NB4 (cell line): ENCODE measurements at regions not wholly inside any gene's neighbourhood (a gene's known extent, or its start where the extent isn't known, plus 50 kb on each side); places are given as distances from the start of the nearest gene placed in this dataset.

Experiments used
- DNase-seq: peaks from one replicate; pipeline ENCODE4 v3.0.0; 2010; ENCODE audit warnings: low read depth
- H3K4me3 ChIP-seq: one replicate; pipeline ENCODE4 v1.5.1; 2011; ENCODE audit warnings: mild to moderate bottlenecking, low read depth, low read length, moderate library complexity
- CTCF ChIP-seq: IDR thresholded peaks from one replicate; pipeline ENCODE4 v1.5.1; 2012; ENCODE audit warnings: low read depth, low read length
- MAX ChIP-seq: IDR thresholded peaks from 2 replicates; pipeline ENCODE4 v1.6.1; 2011; ENCODE audit warnings: low read depth, low read length
- MYC ChIP-seq: IDR thresholded peaks from 2 replicates; pipeline ENCODE4 v1.6.1; 2011; ENCODE audit warnings: low read depth, low read length
- POLR2A ChIP-seq: IDR thresholded peaks from 2 replicates; pipeline ENCODE4 v1.6.1; 2011; ENCODE audit warnings: mild to moderate bottlenecking; ENCODE audit not compliant: insufficient read length; ENCODE audit errors: extremely low read depth

GRCh38 chr7:131095346-131095745 is 232.3 kb upstream of the MKLN1 start:
- DNase-seq: no peak
- no peak overlapping the region for H3K4me3 ChIP-seq
- no peak for TF ChIP-seq MAX
- TF ChIP-seq POLR2A: no peak
- no peak for TF ChIP-seq MYC
- no peak for TF ChIP-seq CTCF

- DNase-seq: no peak
- H3K4me3 ChIP-seq: no peak overlapping the region
- no peak for TF ChIP-seq POLR2A
- no peak for TF ChIP-seq MYC
- TF ChIP-seq MAX: no peak
- TF ChIP-seq CTCF: no peak
Measured at GRCh38 chr7:131096267-131096927, 231.3 kb upstream of the MKLN1 start.

- no peak for DNase-seq
- no peak overlapping the region for H3K4me3 ChIP-seq
- TF ChIP-seq MYC (no peak), CTCF (no peak), MAX (no peak), POLR2A (no peak)
Measured at GRCh38 chr7:131097662-131098376, 229.9 kb upstream of the MKLN1 start.

GRCh38 chr7:131098527-131098926 is 229.1 kb upstream of the MKLN1 start:
- H3K4me3 ChIP-seq: no peak overlapping the region
- no peak for DNase-seq
- TF ChIP-seq MYC (no peak), POLR2A (no peak), CTCF (no peak), MAX (no peak)

DNA sequence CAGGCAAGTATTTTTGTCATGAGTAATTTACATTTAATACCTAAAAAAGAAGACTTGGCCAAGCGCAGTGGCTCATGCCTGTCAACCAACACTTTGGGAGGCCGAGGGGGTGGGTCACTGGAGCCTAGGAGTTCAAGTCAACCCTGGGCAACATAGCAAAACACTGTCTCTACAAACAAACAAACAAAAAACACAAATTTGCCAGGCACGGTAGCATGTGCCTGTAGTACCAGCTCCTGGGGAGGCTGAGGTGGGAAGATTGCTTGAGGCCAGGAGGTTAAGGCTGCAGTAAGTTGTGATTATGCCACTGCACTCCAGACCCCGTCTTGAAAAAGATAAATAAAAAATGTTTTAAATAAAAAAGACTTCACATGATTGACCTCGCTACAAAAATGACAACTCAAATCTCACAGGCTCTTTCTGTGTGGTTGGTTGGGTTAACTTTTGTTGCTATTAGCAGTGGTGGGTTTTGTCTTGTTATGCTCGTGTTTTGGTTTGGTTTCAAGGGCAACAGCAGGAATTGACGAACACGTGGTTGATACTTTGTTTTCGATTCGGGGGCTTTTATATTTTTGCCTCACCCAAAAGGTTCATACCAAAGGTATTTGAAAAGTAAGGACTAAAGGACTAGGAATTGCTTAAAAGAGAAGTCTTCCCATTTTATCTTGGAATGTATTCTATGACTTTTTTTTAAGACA is 227.2 kb upstream of the MKLN1 start:
- no peak overlapping the region for H3K4me3 ChIP-seq
- TF ChIP-seq MAX: no peak
- TF ChIP-seq POLR2A: no peak
- no peak for TF ChIP-seq MYC
- no peak for TF ChIP-seq CTCF
- no peak for DNase-seq
